ENCODE measurements at regions not wholly inside any gene's neighbourhood (a gene's known extent, or its start where the extent isn't known, plus 50 kb on each side); places are given as distances from the start of the nearest gene placed in this dataset.

GRCh38 chr18:6553234-6553900 lies 138.7 kb upstream of the L3MBTL4 start:
- CTCF ChIA-PET, result no interaction called here
- DNase-seq, result no peak
- H3K36me3 Mint-ChIP-seq, result no peaks in the 10 kb centered on the region

GRCh38 chr18:6557057-6557769 lies 142.5 kb upstream of the L3MBTL4 start:
- H3K36me3 Mint-ChIP-seq, result no peaks in the 10 kb centered on the region
- no peaks in the 10 kb centered on the region for H3K27me3 Mint-ChIP-seq
- CTCF ChIA-PET, result no interaction called here

More at GRCh38 chr18:6553234-6553900, 138.7 kb upstream of the L3MBTL4 start:
- Mint-ChIP-seq H3K9me3 (no peaks in the 10 kb centered on the region), H3K27me3 (no peaks in the 10 kb centered on the region), H3K4me3 (no peak overlapping the region), H3K4me1 (no peaks in the 10 kb centered on the region), H3K27ac (no peak overlapping the region)

GRCh38 chr18:6557770-6558248 lies 143.1 kb upstream of the L3MBTL4 start:
- H3K4me1 Mint-ChIP-seq, result no peaks in the 10 kb centered on the region
- CTCF ChIA-PET, result no interaction called here
- H3K36me3 Mint-ChIP-seq, result no peaks in the 10 kb centered on the region
- no peak overlapping the region for H3K4me3 Mint-ChIP-seq
- H3K9me3 Mint-ChIP-seq, result no peaks in the 10 kb centered on the region
- DNase-seq, result no peak
- no peaks in the 10 kb centered on the region for H3K27me3 Mint-ChIP-seq
- H3K27ac Mint-ChIP-seq, result no peak overlapping the region

More at GRCh38 chr18:6557057-6557769, 142.5 kb upstream of the L3MBTL4 start:
- Mint-ChIP-seq H3K4me3 (no peak overlapping the region), H3K4me1 (no peaks in the 10 kb centered on the region), H3K27ac (no peak overlapping the region), H3K9me3 (no peaks in the 10 kb centered on the region)
- no peak for DNase-seq

- CTCF ChIA-PET, result no interaction called here
- Mint-ChIP-seq H3K9me3 (no peaks in the 10 kb centered on the region), H3K27ac (no peak overlapping the region), H3K4me3 (no peak overlapping the region), H3K27me3 (no peaks in the 10 kb centered on the region), H3K36me3 (no peaks in the 10 kb centered on the region), H3K4me1 (no peaks in the 10 kb centered on the region)
- no peak for DNase-seq
Observed at GRCh38 chr18:6558446-6559156, 143.9 kb upstream of the L3MBTL4 start.

GRCh38 chr18:6559296-6559695 lies 144.6 kb upstream of the L3MBTL4 start:
- Mint-ChIP-seq H3K9me3 (no peaks in the 10 kb centered on the region), H3K4me1 (no peaks in the 10 kb centered on the region), H3K4me3 (no peak overlapping the region), H3K36me3 (no peaks in the 10 kb centered on the region), H3K27me3 (no peaks in the 10 kb centered on the region), H3K27ac (no peak overlapping the region)
- CTCF ChIA-PET, result no interaction called here
- DNase-seq, result no peak

GRCh38 chr18:6561016-6561415 lies 146.3 kb upstream of the L3MBTL4 start:
- Mint-ChIP-seq H3K9me3 (no peaks in the 10 kb centered on the region), H3K27me3 (no peaks in the 10 kb centered on the region), H3K4me3 (no peak overlapping the region), H3K36me3 (no peaks in the 10 kb centered on the region), H3K27ac (no peak overlapping the region), H3K4me1 (no peaks in the 10 kb centered on the region)
- CTCF ChIA-PET, result no interaction called here
- no peak for DNase-seq

- H3K36me3 Mint-ChIP-seq, result no peaks in the 10 kb centered on the region
- H3K4me3 Mint-ChIP-seq, result no peak overlapping the region
- H3K27ac Mint-ChIP-seq, result no peak overlapping the region
- CTCF ChIA-PET, result no interaction called here
- H3K4me1 Mint-ChIP-seq, result no peaks in the 10 kb centered on the region
- H3K9me3 Mint-ChIP-seq, result no peaks in the 10 kb centered on the region
- H3K27me3 Mint-ChIP-seq, result no peaks in the 10 kb centered on the region
- DNase-seq, result no peak
Observed at GRCh38 chr18:6561420-6561861, 146.7 kb upstream of the L3MBTL4 start.

- Mint-ChIP-seq H3K4me3 (no peak overlapping the region), H3K36me3 (no peaks in the 10 kb centered on the region), H3K9me3 (no peaks in the 10 kb centered on the region), H3K27ac (no peak overlapping the region), H3K27me3 (no peaks in the 10 kb centered on the region), H3K4me1 (no peaks in the 10 kb centered on the region)
- no peak for DNase-seq
- CTCF ChIA-PET, result no interaction called here
Observed at GRCh38 chr18:6561862-6562291, 147.2 kb upstream of the L3MBTL4 start.

- CTCF ChIA-PET, result no interaction called here
- Mint-ChIP-seq H3K27ac (no peak overlapping the region), H3K4me1 (no peaks in the 10 kb centered on the region), H3K27me3 (no peaks in the 10 kb centered on the region), H3K9me3 (no peaks in the 10 kb centered on the region), H3K36me3 (no peaks in the 10 kb centered on the region), H3K4me3 (no peak overlapping the region)
- DNase-seq, result no peak
Observed at GRCh38 chr18:6563896-6564295, 149.2 kb upstream of the L3MBTL4 start.

- CTCF ChIA-PET, result no interaction called here
- no peaks in the 10 kb centered on the region for H3K27me3 Mint-ChIP-seq
- no peaks in the 10 kb centered on the region for H3K4me1 Mint-ChIP-seq
- H3K27ac Mint-ChIP-seq, result no peak overlapping the region
- H3K4me3 Mint-ChIP-seq, result no peak overlapping the region
- no peak for DNase-seq
- H3K9me3 Mint-ChIP-seq, result no peaks in the 10 kb centered on the region
- H3K36me3 Mint-ChIP-seq, result no peaks in the 10 kb centered on the region
Observed at GRCh38 chr18:6564950-6565814, 150.5 kb upstream of the L3MBTL4 start.

GRCh38 chr18:6565815-6566081 lies 151.0 kb upstream of the L3MBTL4 start:
- DNase-seq, result no peak
- Mint-ChIP-seq H3K9me3 (no peaks in the 10 kb centered on the region), H3K27ac (no peak overlapping the region), H3K27me3 (no peaks in the 10 kb centered on the region), H3K36me3 (no peaks in the 10 kb centered on the region), H3K4me1 (no peaks in the 10 kb centered on the region), H3K4me3 (no peak overlapping the region)
- CTCF ChIA-PET, result no interaction called here

- no peak for DNase-seq
- Mint-ChIP-seq H3K27me3 (no peaks in the 10 kb centered on the region), H3K9me3 (no peaks in the 10 kb centered on the region), H3K4me1 (no peaks in the 10 kb centered on the region), H3K27ac (no peak overlapping the region), H3K36me3 (no peaks in the 10 kb centered on the region), H3K4me3 (no peak overlapping the region)
- CTCF ChIA-PET, result no interaction called here
Observed at GRCh38 chr18:6566338-6566911, 151.7 kb upstream of the L3MBTL4 start.

GRCh38 chr18:6569813-6570212 lies 155.1 kb upstream of the L3MBTL4 start:
- H3K9me3 Mint-ChIP-seq, result peaks cover 2% of the 10 kb centered on the region
- no peak for DNase-seq
- no peaks in the 10 kb centered on the region for H3K27me3 Mint-ChIP-seq
- H3K27ac Mint-ChIP-seq, result no peak overlapping the region
- CTCF ChIA-PET, result no interaction called here
- H3K4me1 Mint-ChIP-seq, result no peaks in the 10 kb centered on the region
- H3K36me3 Mint-ChIP-seq, result no peaks in the 10 kb centered on the region
- H3K4me3 Mint-ChIP-seq, result no peak overlapping the region

- no peak overlapping the region for H3K27ac Mint-ChIP-seq
- no peak overlapping the region for H3K4me3 Mint-ChIP-seq
- CTCF ChIA-PET, result no interaction called here
- no peaks in the 10 kb centered on the region for H3K4me1 Mint-ChIP-seq
- DNase-seq, result no peak
- H3K27me3 Mint-ChIP-seq, result no peaks in the 10 kb centered on the region
- peaks cover 2% of the 10 kb centered on the region for H3K9me3 Mint-ChIP-seq
- no peaks in the 10 kb centered on the region for H3K36me3 Mint-ChIP-seq
Observed at GRCh38 chr18:6570581-6571238, 156.0 kb upstream of the L3MBTL4 start.

Measured in activated naive CD4-positive, alpha-beta T cell treated with anti-CD3 and anti-CD28 coated beads, Interleukin-2, amount 10 ng/mL, durations not matched to agents 7 days and 5 days (primary cell).